ENCODE measurements at regions not wholly inside any gene's neighbourhood (a gene's known extent, or its start where the extent isn't known, plus 50 kb on each side); places are given as distances from the start of the nearest gene placed in this dataset.
"Not testable (repeated sequence)": the region's sequence is repeated elsewhere in the genome, so short reads cannot be mapped to it uniquely, and the experiment has no call there.

DNA sequence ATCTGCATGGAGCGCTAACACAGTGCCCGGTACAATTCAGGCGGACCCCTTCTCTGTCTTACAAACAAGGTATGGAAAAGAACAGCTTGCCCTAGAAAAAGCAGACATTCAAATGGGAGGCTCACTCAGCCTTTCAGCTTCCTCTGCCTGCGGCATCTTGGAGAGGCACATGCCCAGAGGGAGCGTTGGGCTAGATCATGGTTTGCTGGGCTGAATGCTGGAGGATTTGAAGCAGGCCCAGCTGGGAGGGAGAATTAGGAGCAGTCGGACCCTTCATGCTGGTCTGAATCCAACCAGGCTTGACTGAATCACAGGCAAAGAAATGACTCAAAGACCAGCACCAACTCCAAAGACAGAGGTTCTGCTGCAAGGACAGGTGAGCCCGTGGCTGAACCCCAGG lies 286.7 kb upstream of the FRG1 start:
- DNase-seq: not testable (repeated sequence)

DNA sequence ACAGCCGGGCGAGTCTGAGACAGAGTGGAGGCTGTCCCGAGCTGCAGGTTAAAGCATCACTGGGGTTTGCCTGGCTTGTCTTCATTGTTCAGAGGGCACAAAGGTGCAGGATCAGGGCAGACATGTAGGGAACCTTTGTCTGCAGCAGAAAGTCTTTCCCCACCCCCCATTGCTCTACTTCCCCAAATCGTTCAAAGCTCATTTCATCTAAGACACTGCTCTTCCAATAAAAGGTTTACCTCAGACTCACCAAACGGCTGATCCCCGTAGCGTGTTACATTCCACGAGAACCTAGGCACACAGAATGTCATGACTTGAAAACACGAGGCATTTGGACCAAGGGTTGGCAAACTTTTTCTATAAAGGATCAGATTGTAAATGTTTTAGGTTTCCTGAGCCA lies 286.3 kb upstream of the FRG1 start:
- not testable (repeated sequence) for DNase-seq

DNA sequence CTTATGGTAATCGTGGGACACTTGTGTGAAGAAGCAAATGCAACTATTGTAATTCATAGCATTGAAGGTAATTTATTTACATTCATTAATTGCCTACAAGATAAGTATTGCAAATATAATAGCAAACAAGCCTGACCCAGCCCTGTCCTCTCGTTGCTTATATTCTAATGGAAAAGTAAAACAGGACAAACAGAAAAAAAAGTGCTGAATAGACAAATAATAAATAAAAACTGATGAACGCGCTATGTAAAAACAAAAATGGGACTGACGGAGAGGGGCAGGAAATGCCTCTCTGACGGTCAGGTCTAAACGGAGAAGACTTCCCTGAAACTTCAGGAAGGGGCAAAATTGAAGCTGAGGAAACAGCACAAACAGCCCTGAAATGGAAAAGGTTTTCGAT lies 284.9 kb upstream of the FRG1 start:
- not testable (repeated sequence) for DNase-seq

DNA sequence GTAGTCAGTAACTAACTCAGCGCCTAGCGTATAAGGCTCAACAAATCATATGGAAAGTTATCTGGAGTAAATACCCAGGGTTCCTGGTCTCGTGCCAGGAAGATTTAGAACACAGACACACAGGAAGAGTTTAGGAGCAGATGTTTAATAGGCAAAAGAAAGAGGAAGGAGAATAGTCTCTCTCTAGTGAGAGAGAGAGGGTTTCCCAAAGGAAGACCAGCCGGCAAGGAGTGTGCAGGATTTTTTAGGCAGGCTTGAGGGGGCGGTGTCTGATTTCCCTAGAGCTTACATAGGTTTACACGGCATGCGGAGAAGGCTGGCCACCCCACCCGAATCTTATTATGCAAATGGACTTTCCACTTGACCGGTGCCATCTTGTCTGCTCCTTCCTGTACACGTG lies 284.0 kb upstream of the FRG1 start:
- DNase-seq: no peak

DNA sequence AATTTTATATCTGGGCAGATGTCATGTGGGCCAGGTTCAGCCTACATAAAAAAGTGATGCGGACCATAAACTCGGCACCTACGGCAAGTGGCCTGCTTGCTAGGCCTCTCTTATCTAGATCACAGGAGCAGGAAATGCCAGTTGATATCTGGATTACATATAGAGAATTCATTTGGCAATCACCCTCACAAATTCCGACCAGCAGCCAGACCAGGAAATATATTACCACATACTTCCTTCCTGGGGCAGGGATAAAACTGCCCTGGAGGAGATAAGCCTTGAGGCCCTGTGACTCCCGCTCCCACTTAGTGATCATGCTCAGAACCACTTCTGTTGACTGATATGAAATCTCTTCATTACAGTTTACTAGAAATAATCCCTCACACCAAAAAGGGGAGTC lies 282.4 kb upstream of the FRG1 start:
- DNase-seq: not testable (repeated sequence)

DNA sequence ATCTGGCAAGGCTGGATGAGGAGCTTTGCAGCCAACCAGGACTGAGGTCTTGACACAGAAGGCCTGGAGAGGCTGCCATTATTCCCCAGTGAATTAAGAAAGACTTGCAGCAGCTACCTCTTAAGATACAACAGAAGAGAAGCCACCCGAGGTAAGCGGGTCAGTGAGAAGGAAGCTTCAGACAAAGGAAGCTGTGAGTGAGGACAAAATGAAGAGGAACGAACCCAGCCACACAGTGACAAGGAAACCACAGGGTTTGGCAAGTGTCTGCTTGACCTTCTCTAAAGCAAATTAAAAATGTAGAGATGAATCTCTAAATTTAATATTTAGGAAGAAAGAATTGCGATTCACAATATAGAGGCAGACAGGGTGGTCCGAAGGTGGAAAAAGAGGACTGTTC lies 281.8 kb upstream of the FRG1 start:
- not testable (repeated sequence) for DNase-seq

GRCh38 chr4:189659287-189659686 lies 281.4 kb upstream of the FRG1 start:
- no peak for DNase-seq

DNA sequence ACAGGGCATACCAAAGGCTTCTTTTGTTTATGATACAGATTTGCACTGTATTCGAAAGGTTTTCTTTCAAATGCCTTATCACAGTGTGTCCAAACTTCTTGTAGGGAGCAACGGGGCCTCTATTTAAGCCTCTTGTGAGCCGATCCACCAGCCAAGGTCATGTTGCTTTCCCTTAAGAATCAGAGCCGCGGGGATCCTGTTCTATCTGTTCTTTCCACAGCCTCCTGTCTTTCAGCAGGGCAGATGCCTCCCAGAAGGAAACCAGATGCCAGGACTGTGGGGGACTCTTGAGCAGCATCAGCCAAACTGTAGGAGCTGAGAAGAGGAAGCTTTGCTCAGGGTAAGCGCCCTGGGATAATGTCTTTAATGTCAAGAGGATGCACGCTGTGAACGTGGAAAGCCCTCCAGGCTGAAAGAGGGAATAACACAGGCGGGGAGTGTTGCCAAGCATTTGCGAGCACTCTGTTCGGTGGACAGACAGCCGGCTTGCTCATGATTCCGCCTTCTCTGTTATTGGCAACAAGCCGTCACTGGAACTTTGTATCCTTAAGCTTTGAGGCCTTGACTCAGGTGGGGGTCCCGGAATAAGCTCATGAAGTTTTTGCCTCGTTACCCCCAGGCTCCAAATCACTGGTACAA lies 279.8 kb upstream of the FRG1 start:
- DNase-seq: no peak

DNA sequence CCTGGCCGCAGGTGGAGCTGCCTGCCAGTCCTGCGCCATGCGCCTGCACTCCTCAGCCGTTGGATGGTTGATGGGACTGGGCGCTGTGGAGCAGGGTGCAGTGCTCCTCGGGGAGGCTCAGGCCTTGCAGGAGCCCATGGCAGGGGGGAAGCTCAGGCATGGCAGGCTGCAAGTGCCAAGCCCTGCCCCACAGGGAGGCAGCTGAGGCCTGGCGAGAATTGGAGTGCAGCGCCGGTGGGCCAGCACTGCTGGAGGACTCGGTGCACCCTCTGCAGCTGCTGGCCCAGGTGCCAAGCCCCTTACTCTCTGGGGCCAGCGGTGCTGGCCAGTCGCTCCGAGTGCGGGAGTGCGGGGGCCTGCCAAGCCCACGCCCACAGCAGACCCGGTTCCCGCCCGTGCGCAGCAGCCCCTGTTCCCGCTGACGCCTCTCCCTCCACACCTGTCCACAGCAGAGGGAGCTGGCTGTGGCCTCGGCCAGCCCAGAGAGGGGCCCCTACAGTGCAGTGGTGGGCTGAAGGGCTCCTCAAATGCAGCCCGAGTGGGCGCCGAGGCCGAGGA lies 275.9 kb upstream of the FRG1 start:
- no peak for DNase-seq

DNA sequence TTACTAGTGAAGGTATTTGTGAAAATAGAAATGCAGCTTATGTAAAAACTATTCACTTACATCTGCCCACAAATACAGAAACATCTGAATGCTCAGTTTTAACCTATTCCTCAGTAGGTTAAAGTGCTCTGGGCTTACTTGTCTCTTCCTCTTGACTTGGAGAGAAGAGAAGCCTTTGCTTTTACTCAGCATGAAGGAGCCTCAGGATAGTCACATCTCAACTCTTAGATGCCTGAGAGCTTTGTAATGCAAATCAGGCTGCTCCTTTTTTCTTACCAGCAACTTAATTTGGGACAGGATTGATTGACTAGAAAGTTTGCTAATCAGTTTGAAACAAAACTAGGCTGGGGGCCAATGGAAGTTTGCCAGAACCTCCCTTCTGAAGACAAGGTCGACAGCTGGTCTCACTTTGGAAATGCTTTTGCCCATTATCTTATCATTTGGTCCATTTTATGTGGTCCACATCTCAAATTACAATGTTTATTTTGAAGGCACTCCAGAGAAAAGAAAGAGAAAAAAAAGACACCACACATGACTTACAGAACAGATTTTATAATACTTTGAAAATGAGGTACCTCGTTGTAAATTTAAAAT lies 274.9 kb upstream of the FRG1 start:
- DNase-seq: not testable (repeated sequence)

DNA sequence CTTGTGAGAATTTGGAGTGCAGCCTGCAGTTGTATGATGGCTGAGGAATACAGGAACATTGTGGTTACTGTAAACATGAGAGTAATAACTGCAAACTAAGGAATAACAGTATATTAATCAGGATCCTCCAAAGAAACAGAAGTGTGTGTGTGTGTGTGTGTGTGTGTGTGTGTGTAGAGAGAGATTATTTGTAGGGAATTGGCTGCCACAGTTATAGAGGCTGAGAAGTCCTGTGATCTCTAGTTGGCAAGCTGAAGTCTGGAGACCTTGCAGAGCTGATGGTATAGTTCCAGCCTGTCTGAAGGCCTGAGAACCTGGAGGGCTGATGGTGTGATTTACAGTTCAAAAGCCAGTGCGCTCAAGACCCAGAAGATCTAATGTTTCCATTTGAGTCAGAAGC lies 273.3 kb upstream of the FRG1 start:
- not testable (repeated sequence) for DNase-seq

DNA sequence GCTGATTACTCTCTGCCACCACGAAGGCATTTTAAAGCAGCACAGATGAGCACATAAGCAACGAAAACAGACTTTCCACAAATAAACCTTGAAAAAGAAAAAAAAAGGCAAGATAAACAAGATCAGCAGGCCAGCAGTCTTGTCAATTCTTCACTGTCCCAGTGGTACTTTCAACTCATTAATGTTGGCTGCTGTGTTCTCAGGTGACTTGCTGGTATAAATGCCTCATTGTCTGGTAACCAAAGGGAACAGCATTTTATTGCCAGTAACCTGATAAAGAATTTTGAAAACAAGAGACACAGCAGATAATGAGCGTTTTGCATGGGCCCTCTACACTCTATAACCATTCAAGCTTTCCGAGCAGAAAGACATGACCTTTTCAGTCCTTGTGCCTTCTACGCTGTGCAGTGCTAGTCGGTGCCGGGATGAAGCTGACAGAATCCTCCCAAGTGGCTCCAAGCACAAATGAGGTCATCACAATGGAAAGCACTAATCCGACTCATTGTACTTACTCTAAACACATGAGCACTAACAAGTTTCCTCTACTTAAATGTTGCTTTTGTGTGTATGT lies 242.9 kb upstream of the FRG1 start:
- not testable (repeated sequence) for DNase-seq

DNA sequence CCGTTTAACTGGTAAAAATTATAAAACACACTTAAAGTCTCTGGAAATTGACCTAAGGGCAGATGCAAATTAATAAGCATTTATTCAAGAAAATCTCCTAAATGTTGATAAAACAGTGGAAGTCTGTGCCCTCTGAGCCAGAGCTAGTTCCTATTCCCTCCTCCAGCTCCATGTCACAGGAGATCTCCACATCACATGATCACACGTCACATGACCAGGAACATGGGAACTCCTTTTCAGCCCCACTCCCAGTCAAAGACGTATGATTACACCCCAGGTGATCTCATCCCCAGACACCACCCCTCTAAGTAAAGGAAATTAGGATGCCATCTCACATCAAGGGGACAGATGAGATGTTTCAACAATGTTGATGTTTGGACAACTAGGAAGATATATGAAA lies 237.7 kb upstream of the FRG1 start:
- not testable (repeated sequence) for DNase-seq

- DNase-seq: not testable (repeated sequence)
These were observed 233.9 kb upstream of the FRG1 start for GRCh38 chr4:189706821-189707220.

- DNase-seq: not testable (repeated sequence)
These were observed 233.4 kb upstream of the FRG1 start for GRCh38 chr4:189707227-189707626.

- not testable (repeated sequence) for DNase-seq
These were observed 228.7 kb upstream of the FRG1 start for GRCh38 chr4:189711956-189712355.

DNA sequence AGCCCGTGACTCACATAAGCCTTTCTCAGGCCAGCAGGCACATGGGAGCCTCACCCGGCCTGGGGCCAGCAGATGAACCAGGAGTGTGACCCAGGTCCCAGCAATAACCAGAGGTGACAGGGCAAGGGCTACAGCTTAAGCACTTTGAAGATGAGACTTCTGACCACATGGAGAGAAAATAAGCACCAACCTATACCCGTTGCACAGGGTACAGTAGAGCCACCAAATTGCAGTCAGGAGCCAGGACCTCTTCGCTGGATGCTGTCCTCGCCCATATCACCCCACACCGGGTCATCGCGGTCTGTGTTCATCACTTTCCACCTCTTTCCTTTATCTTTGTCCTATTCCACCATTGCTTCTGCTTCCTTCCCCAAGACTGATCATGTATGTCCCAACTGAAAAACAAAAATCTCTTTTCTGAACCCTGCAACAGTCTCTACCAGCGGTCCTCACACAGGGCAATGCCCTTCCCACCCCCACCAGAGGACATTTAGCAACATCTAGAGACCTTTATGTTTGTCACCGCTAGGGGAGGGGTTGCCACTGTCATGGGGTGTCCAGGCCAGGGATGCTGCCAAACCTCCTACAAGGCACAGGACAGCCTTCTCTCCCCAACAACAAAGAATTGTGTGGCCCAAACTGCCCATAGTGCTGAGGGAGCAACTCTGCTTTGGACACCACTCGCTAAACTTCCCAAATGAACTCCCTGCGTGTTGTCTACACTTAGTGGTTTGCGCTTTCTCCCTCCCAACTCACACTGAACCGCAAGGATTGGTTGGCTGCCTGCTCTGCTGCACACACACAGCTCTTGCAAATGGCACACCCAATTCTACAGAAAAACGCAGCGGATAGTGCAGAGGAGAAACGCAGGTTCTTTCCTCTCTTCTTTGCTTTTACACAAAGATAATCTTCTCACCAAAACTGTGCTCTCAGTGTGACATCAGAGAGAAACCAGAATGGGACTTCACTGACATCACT lies 219.4 kb upstream of the FRG1 start:
- DNase-seq: not testable (repeated sequence)

DNA sequence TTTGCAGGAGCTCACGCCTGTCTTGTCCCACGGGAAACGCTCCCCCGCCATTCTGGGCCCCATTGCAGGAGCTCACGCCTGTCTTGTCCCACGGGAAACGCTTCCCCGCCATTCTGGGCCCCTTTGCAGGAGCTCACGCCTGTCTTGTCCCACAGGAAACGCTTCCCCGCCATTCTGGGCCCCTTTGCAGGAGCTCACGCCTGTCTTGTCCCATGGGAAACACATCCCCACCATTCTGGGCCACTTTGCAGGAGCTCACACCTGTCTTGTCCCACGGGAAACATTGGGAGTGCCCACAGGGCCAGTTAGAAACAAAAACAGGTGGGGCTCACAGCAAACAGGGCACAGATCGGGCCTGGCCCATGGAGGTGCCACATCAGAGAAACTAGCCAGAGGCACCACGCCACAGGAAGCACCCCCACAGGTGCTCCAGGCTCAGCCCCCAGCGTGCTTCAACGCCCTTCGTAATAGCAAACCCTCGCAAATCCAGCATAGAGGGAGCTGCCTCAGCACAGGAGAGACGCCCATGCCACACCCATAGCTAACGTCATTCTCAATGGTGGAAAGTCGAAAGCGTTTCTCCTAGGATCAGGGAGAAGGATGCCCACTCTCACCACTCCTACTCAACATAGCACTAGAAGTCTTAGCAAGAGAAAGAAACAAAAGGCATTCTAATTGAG lies 218.2 kb upstream of the FRG1 start:
- not testable (repeated sequence) for DNase-seq

DNA sequence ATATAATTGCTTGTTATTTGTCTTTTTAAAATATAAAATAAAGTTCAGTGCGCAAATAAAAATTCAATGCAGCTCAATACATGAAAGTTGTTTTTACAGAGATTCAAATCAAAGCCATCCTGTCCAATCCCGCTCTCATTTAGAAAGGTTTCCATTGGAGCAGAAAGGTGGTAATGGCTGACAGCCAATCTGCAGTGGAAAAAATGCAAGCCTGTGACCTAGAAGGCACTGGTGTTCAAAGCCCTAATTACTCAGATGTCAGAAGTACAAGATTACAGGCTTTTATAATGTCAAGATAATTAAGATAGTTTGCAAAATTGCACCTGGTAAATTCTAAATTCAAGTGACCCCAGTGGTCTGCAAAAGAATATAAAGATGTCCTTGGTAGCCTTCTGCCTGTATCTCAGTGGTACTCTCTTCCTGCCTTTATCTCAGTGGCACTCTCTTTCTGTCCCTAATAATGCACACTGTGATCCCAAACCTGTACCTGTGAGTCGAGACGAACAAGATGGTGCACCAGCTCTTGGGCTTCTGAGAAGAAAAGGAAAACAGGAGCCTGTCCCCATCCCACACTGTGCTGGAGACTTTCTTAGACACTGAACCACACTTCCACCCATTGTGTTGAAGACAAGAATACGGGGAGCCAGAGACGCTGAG lies 212.6 kb upstream of the FRG1 start:
- DNase-seq: not testable (repeated sequence)

DNA sequence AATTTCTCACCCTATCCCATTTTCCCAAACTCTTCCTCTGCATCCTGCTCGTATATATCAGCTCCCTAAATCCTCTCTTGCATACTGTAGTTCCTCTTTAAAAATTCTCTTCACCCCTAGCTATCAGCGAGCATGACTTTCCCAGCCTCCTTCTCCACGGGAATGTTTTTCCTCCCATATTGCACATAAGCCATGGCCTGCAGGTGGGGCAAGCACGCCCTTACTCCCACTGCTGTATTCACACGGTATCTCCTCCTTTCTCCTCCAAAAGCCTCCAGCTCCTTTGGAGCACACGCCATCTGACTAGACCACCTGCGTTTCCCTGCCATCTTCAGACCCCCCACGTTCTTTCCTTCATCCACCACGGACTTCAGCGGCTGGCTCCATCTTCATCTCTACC lies 208.7 kb upstream of the FRG1 start:
- DNase-seq: not testable (repeated sequence)

DNA sequence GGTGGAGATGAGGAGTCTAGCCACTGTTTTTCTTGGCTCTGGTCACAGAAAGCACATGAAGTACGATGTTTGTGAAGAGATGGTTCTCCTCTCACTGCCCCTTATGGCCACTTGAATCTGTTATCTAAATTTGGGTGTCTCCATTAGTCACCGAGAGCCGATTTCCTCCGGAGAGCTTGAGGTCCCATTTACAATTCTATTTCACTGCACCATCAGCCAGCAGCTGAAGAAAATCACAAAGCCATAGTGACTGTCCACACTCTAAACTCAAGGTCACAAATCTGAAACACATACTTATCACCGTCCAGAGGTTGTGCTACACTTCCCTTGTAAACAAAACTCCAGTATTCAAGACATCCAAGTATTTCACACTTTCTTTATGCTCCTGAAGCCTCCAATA lies 207.2 kb upstream of the FRG1 start:
- not testable (repeated sequence) for DNase-seq
